H9 (cell line): ENCODE measurements at regions not wholly inside any gene's neighbourhood (a gene's known extent, or its start where the extent isn't known, plus 50 kb on each side); places are given as distances from the start of the nearest gene placed in this dataset.

ENCODE experiments used
- DNase-seq: peaks from one replicate; pipeline ENCODE4 v3.0.0-alpha.2; 2017
- H2AFZ ChIP-seq: one replicate; pipeline ENCODE4 v1.6.1; 2013; ENCODE audit warnings: mild to moderate bottlenecking, low read length, control low read depth, moderate library complexity
- H2AK5ac ChIP-seq: 2 replicates; pipeline ENCODE4 v1.6.1; 2013; ENCODE audit warnings: low read length, control low read depth, mixed read lengths; ENCODE audit not compliant: insufficient read length
- H2BK120ac ChIP-seq: one replicate; pipeline ENCODE4 v1.6.1; 2013; ENCODE audit warnings: low read depth, mild to moderate bottlenecking, low read length, control low read depth, inconsistent platforms; ENCODE audit not compliant: poor library complexity, severe bottlenecking
- H2BK12ac ChIP-seq: 2 replicates; pipeline ENCODE4 v1.6.1; 2013; ENCODE audit warnings: low read length, control low read depth, mixed read lengths, low read depth; ENCODE audit not compliant: insufficient read length
- H2BK15ac ChIP-seq: 2 replicates; pipeline ENCODE4 v1.6.1; 2013; ENCODE audit warnings: low read depth, low read length, control low read depth
- H2BK20ac ChIP-seq: one replicate; pipeline ENCODE4 v1.6.1; 2013; ENCODE audit warnings: low read depth, mild to moderate bottlenecking, low read length, control low read depth, inconsistent platforms; ENCODE audit not compliant: poor library complexity, severe bottlenecking
- H2BK5ac ChIP-seq: 2 replicates; pipeline ENCODE4 v1.6.1; 2013; ENCODE audit warnings: low read length, control low read depth, mixed read lengths; ENCODE audit not compliant: insufficient read length
- H3K14ac ChIP-seq: 2 replicates; pipeline ENCODE4 v1.6.1; 2013; ENCODE audit warnings: low read length, control low read depth; ENCODE audit not compliant: insufficient read depth
- H3K18ac ChIP-seq: 2 replicates; pipeline ENCODE4 v1.6.1; 2013; ENCODE audit warnings: low read depth, mild to moderate bottlenecking, mixed read lengths, low read length, control low read depth; ENCODE audit not compliant: insufficient read length
- H3K23ac ChIP-seq: 2 replicates; pipeline ENCODE4 v1.6.1; 2013; ENCODE audit warnings: low read length, control low read depth, mixed read lengths, low read depth; ENCODE audit not compliant: insufficient read length
- H3K23me2 ChIP-seq: 2 replicates; pipeline ENCODE4 v1.6.1; 2013; ENCODE audit warnings: low read depth, mild to moderate bottlenecking, mixed read lengths, low read length, control low read depth; ENCODE audit not compliant: insufficient read length, poor library complexity, severe bottlenecking
- H3K27ac ChIP-seq: 2 replicates; pipeline ENCODE4 v1.5.1; 2013; ENCODE audit warnings: low read length, control low read depth, mixed read lengths, low read depth; ENCODE audit not compliant: insufficient read length
- H3K27me3 ChIP-seq: 2 replicates; pipeline ENCODE4 v1.6.1; 2013; ENCODE audit warnings: low read length, control low read depth, inconsistent platforms; ENCODE audit not compliant: insufficient read depth
- H3K4ac ChIP-seq: 2 replicates; pipeline ENCODE4 v1.6.1; 2013; ENCODE audit warnings: low read depth, mild to moderate bottlenecking, control low read depth, inconsistent platforms, low read length, moderate library complexity
- H3K4me1 ChIP-seq: 2 replicates; pipeline ENCODE4 v1.6.1; 2013; ENCODE audit warnings: low read length, control low read depth, inconsistent platforms; ENCODE audit not compliant: insufficient read depth
- H3K4me2 ChIP-seq: 2 replicates; pipeline ENCODE4 v1.6.1; 2013; ENCODE audit warnings: low read length, control low read depth, mixed read lengths; ENCODE audit not compliant: insufficient read length, insufficient read depth
- H3K56ac ChIP-seq: 2 replicates; pipeline ENCODE4 v1.6.1; 2013; ENCODE audit warnings: low read depth, mild to moderate bottlenecking, mixed read lengths, low read length, control low read depth; ENCODE audit not compliant: insufficient read length
- H3K79me1 ChIP-seq: 2 replicates; pipeline ENCODE4 v1.6.1; 2013; ENCODE audit warnings: low read depth, mild to moderate bottlenecking, moderate library complexity, low read length, control low read depth, inconsistent platforms; ENCODE audit not compliant: insufficient read depth, poor library complexity, severe bottlenecking
- H3K79me2 ChIP-seq: 2 replicates; pipeline ENCODE4 v1.6.1; 2013; ENCODE audit warnings: low read length, control low read depth, inconsistent platforms; ENCODE audit not compliant: insufficient read depth
- H3K9ac ChIP-seq: 2 replicates; pipeline ENCODE4 v1.6.1; 2013; ENCODE audit warnings: low read length, control low read depth, mixed read lengths; ENCODE audit not compliant: insufficient read length; ENCODE audit errors: extremely low read depth
- H3K9me3 ChIP-seq: one replicate; pipeline ENCODE4 v1.6.1; 2013; ENCODE audit warnings: low read depth, low read length, inconsistent platforms; ENCODE audit not compliant: control insufficient read depth
- H3T11ph ChIP-seq: one replicate; pipeline ENCODE4 v1.6.1; 2013; ENCODE audit warnings: mild to moderate bottlenecking, low read length, control low read depth, inconsistent platforms
- H4K20me1 ChIP-seq: one replicate; pipeline ENCODE4 v1.6.1; 2013; ENCODE audit not compliant: control insufficient read depth, insufficient read length, insufficient read depth
- H4K5ac ChIP-seq: 2 replicates; pipeline ENCODE4 v1.6.1; 2013; ENCODE audit warnings: low read depth, mild to moderate bottlenecking, mixed read lengths, low read length, control low read depth; ENCODE audit not compliant: insufficient read length
- H4K8ac ChIP-seq: replicated peaks from 2 replicates; pipeline ENCODE4 v1.6.1; 2013; ENCODE audit warnings: low read length, control low read depth, mixed read lengths, low read depth; ENCODE audit not compliant: insufficient read length
- H4K91ac ChIP-seq: 2 replicates; pipeline ENCODE4 v1.6.1; 2013; ENCODE audit warnings: low read depth, mild to moderate bottlenecking, moderate library complexity, mixed read lengths, low read length, control low read depth; ENCODE audit not compliant: insufficient read length
- H3K27ac Mint-ChIP-seq, 3 experiments: 2 replicates in 2 of 3; 3 replicates in 1 of 3; pipeline ENCODE4 v1.8.0; 2020 to 2021; ENCODE audit warnings: mixed read lengths in 3 of 3, mild to moderate bottlenecking in 1 of 3, moderate library complexity in 1 of 3
- H3K27me3 Mint-ChIP-seq: 2 replicates; pipeline ENCODE4 v1.8.0; 2021; ENCODE audit warnings: low read depth, mild to moderate bottlenecking, moderate library complexity, mixed read lengths
- H3K36me3 Mint-ChIP-seq, 3 experiments: 2 replicates in 2 of 3; 3 replicates in 1 of 3; pipeline ENCODE4 v1.8.0; 2020 to 2021; ENCODE audit warnings: low read depth in 3 of 3, mixed read lengths in 3 of 3; ENCODE audit not compliant: insufficient read depth in 1 of 3
- H3K4me1 Mint-ChIP-seq, 2 experiments: 2 replicates each; pipeline ENCODE4 v1.8.0; 2020; ENCODE audit warnings: mixed read lengths in 2 of 2
- H3K4me3 Mint-ChIP-seq, 2 experiments: 2 replicates in 1 of 2; 3 replicates in 1 of 2; pipeline ENCODE4 v1.8.0; 2020 to 2021; ENCODE audit warnings: mild to moderate bottlenecking in 2 of 2, mixed read lengths in 2 of 2, moderate library complexity in 1 of 2
- H3K9me3 Mint-ChIP-seq, 2 experiments: 2 replicates in 1 of 2; 3 replicates in 1 of 2; pipeline ENCODE4 v1.8.0; 2020; ENCODE audit warnings: mild to moderate bottlenecking in 2 of 2, mixed read lengths in 2 of 2, moderate library complexity in 1 of 2
- TF ChIP-seq, protein P1 (sequence below): fragments of 200-600 bp; sonication (generic); conservative IDR thresholded peaks from 3 replicates; pipeline ENCODE4 v1.8.0; 2021; ENCODE audit warnings: antibody characterized with exemption, mild to moderate bottlenecking

DNA sequence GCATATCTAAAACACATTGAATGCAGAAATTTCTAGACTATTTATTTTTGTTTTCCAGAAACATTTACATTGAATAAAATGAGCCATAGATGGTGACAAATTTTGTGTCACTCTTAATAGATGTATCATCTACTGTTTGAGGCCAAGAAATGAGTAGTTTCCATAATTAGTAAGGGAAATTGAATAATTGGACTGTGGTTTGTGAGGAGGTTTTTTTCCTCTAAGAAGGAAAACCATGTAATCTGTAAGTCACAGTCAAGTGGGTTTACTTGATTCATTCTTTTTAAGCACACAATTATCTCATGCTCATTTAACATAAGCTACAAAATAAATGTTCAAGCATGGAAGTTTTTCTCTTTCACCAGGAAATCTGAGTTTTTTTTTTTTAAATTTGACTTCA lies 876.4 kb downstream of the NR2F1-AS1 start:
- Histone ChIP-seq H4K20me1 (no peaks in the 10 kb centered on the region), H4K91ac (no peak overlapping the region), H3K27ac (no peak overlapping the region), H2BK12ac (no peak overlapping the region), H2AFZ (no peak overlapping the region), H4K8ac (no peak overlapping the region), H3K14ac (no peak overlapping the region), H3K79me2 (no peaks in the 10 kb centered on the region), H4K5ac (no peak overlapping the region), H2BK20ac (no peak overlapping the region), H3K56ac (no peak overlapping the region), H3K9ac (no peak overlapping the region), H3K27me3 (no peaks in the 10 kb centered on the region), H3T11ph (no peak overlapping the region), H2BK120ac (no peak overlapping the region), H2AK5ac (no peak overlapping the region), H3K9me3 (no peaks in the 10 kb centered on the region), H3K4ac (no peak overlapping the region), H3K4me2 (no peak overlapping the region), H3K4me1 (no peaks in the 10 kb centered on the region), H3K23me2 (no peaks in the 10 kb centered on the region), H2BK5ac (no peak overlapping the region), H3K79me1 (no peaks in the 10 kb centered on the region), H3K23ac (no peak overlapping the region), H2BK15ac (no peak overlapping the region), H3K18ac (no peak overlapping the region)
- no peaks in the 10 kb centered on the region for H3K36me3 Mint-ChIP-seq
- H3K27ac Mint-ChIP-seq: no peak overlapping the region
- H3K4me3 Mint-ChIP-seq: no peak overlapping the region
- DNase-seq: no peak
- TF ChIP-seq, protein P1, sequence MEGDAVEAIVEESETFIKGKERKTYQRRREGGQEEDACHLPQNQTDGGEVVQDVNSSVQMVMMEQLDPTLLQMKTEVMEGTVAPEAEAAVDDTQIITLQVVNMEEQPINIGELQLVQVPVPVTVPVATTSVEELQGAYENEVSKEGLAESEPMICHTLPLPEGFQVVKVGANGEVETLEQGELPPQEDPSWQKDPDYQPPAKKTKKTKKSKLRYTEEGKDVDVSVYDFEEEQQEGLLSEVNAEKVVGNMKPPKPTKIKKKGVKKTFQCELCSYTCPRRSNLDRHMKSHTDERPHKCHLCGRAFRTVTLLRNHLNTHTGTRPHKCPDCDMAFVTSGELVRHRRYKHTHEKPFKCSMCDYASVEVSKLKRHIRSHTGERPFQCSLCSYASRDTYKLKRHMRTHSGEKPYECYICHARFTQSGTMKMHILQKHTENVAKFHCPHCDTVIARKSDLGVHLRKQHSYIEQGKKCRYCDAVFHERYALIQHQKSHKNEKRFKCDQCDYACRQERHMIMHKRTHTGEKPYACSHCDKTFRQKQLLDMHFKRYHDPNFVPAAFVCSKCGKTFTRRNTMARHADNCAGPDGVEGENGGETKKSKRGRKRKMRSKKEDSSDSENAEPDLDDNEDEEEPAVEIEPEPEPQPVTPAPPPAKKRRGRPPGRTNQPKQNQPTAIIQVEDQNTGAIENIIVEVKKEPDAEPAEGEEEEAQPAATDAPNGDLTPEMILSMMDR: no peak
- H3K4me1 Mint-ChIP-seq: no peaks in the 10 kb centered on the region
- H3K9me3 Mint-ChIP-seq: no peaks in the 10 kb centered on the region
- H3K27me3 Mint-ChIP-seq: no peaks in the 10 kb centered on the region
